ENCODE measurements at regions not wholly inside any gene's neighbourhood (a gene's known extent, or its start where the extent isn't known, plus 50 kb on each side); places are given as distances from the start of the nearest gene placed in this dataset.

- DNase-seq (ENCODE audit: low read depth, low spot score), result no peak
These were observed 193.7 kb upstream of the DIO3 start for GRCh38 chr14:101367421-101368261.

GRCh38 chr14:101368629-101369028 lies 192.7 kb upstream of the DIO3 start:
- DNase-seq (ENCODE audit: low read depth, low spot score), result no peak

GRCh38 chr14:101369194-101369915 lies 191.9 kb upstream of the DIO3 start:
- DNase-seq (ENCODE audit: low read depth, low spot score), result no peak

- no peak for DNase-seq (ENCODE audit: low read depth, low spot score)
These were observed 191.2 kb upstream of the DIO3 start for GRCh38 chr14:101369916-101370592.

GRCh38 chr14:101370593-101371569 lies 190.4 kb upstream of the DIO3 start:
- DNase-seq (ENCODE audit: low read depth, low spot score), result no peak

GRCh38 chr14:101371799-101372793 lies 189.2 kb upstream of the DIO3 start:
- no peak for DNase-seq (ENCODE audit: low read depth, low spot score)

- no peak for DNase-seq (ENCODE audit: low read depth, low spot score)
These were observed 188.2 kb upstream of the DIO3 start for GRCh38 chr14:101372894-101373620.

- DNase-seq (ENCODE audit: low read depth, low spot score), result no peak
These were observed 187.5 kb upstream of the DIO3 start for GRCh38 chr14:101373690-101374295.

- DNase-seq (ENCODE audit: low read depth, low spot score), result no peak
These were observed 186.6 kb upstream of the DIO3 start for GRCh38 chr14:101374373-101375338.

GRCh38 chr14:101377069-101377468 lies 184.2 kb upstream of the DIO3 start:
- no peak for DNase-seq (ENCODE audit: low read depth, low spot score)

GRCh38 chr14:101379842-101380241 lies 181.5 kb upstream of the DIO3 start:
- DNase-seq (ENCODE audit: low read depth, low spot score), result no peak

- DNase-seq (ENCODE audit: low read depth, low spot score), result no peak
These were observed 180.8 kb upstream of the DIO3 start for GRCh38 chr14:101380512-101380911.

- no peak for DNase-seq (ENCODE audit: low read depth, low spot score)
These were observed 180.4 kb upstream of the DIO3 start for GRCh38 chr14:101380940-101381339.

- DNase-seq (ENCODE audit: low read depth, low spot score), result no peak
These were observed 177.5 kb upstream of the DIO3 start for GRCh38 chr14:101383737-101384338.

- no peak for DNase-seq (ENCODE audit: low read depth, low spot score)
These were observed 166.9 kb upstream of the DIO3 start for GRCh38 chr14:101394374-101394773.

GRCh38 chr14:101395779-101396178 lies 165.5 kb upstream of the DIO3 start:
- no peak for DNase-seq (ENCODE audit: low read depth, low spot score)

- no peak for DNase-seq (ENCODE audit: low read depth, low spot score)
These were observed 164.1 kb upstream of the DIO3 start for GRCh38 chr14:101397206-101397605.

Data from activated CD4-positive, CD25-positive, alpha-beta regulatory T cell treated with anti-CD3 and anti-CD28 coated beads, Interleukin-2, amount 50 U/mL, for 16 hours (primary cell).